GM23338 (cell line): ENCODE measurements at regions not wholly inside any gene's neighbourhood (a gene's known extent, or its start where the extent isn't known, plus 50 kb on each side); places are given as distances from the start of the nearest gene placed in this dataset.

Experiments
- ATAC-seq: fragments of 200-7000 bp; cut with Tn5 transposase; 3 replicates; pipeline ENCODE4 v1.9.1; 2020
- DNase-seq: peaks from one replicate; pipeline ENCODE4 v3.0.0-alpha.2; 2015; ENCODE audit warnings: low spot score
- H2AFZ ChIP-seq: fragments of 200-600 bp; sonication (generic); 2 replicates; pipeline ENCODE4 v1.8.0; 2016; ENCODE audit warnings: antibody characterized with exemption, mild to moderate bottlenecking, moderate library complexity
- H3F3A ChIP-seq: fragments of 200-600 bp; sonication (generic); replicated peaks from 2 replicates; pipeline ENCODE4 v1.8.0; 2017; ENCODE audit warnings: antibody characterized with exemption, mixed run types, low read depth
- H3K27ac ChIP-seq: fragments of 200-600 bp; sonication (generic); 2 replicates; pipeline ENCODE4 v1.6.1; 2016; ENCODE audit warnings: low read depth
- H3K27me3 ChIP-seq: fragments of 200-600 bp; sonication (generic); 2 replicates; pipeline ENCODE4 v1.8.0; 2016; ENCODE audit warnings: mild to moderate bottlenecking, mixed run types, moderate library complexity; ENCODE audit not compliant: insufficient read depth
- H3K36me3 ChIP-seq: fragments of 200-600 bp; sonication (generic); 2 replicates; pipeline ENCODE4 v1.8.0; 2016; ENCODE audit warnings: mild to moderate bottlenecking; ENCODE audit not compliant: insufficient read depth
- H3K4me1 ChIP-seq: fragments of 200-600 bp; sonication (generic); 2 replicates; pipeline ENCODE4 v1.8.0; 2016; ENCODE audit warnings: mild to moderate bottlenecking, moderate library complexity; ENCODE audit not compliant: insufficient read depth
- H3K4me2 ChIP-seq: fragments of 200-600 bp; sonication (generic); 2 replicates; pipeline ENCODE4 v1.7.1; 2017; ENCODE audit warnings: mixed run types
- H3K4me3 ChIP-seq: fragments of 200-600 bp; sonication (generic); 2 replicates; pipeline ENCODE4 v1.6.1; 2016; ENCODE audit warnings: mixed run types
- H3K79me2 ChIP-seq: fragments of 200-600 bp; sonication (generic); replicated peaks from 2 replicates; pipeline ENCODE4 v1.8.0; 2017; ENCODE audit warnings: mild to moderate bottlenecking; ENCODE audit not compliant: insufficient read depth
- H3K9me2 ChIP-seq: fragments of 200-600 bp; sonication (generic); 2 replicates; pipeline ENCODE4 v1.8.0; 2017; ENCODE audit not compliant: insufficient read depth
- H4K20me1 ChIP-seq: fragments of 200-600 bp; sonication (generic); replicated peaks from 2 replicates; pipeline ENCODE4 v1.8.0; 2017; ENCODE audit warnings: mild to moderate bottlenecking; ENCODE audit not compliant: insufficient read depth
- H3K27ac Mint-ChIP-seq: 2 replicates; pipeline ENCODE4 v1.8.0; 2020; ENCODE audit warnings: inconsistent platforms, mild to moderate bottlenecking, moderate library complexity, mixed read lengths
- H3K27me3 Mint-ChIP-seq: 3 replicates; pipeline ENCODE4 v1.8.0; 2022; ENCODE audit warnings: low read depth, mild to moderate bottlenecking, moderate library complexity, mixed read lengths, inconsistent platforms; ENCODE audit not compliant: insufficient read depth, poor library complexity
- H3K36me3 Mint-ChIP-seq: 3 replicates; pipeline ENCODE4 v1.8.0; 2021; ENCODE audit warnings: low read depth, mild to moderate bottlenecking, inconsistent platforms, moderate library complexity, mixed read lengths
- H3K4me1 Mint-ChIP-seq: 3 replicates; pipeline ENCODE4 v1.8.0; 2020; ENCODE audit warnings: mild to moderate bottlenecking, inconsistent platforms, mixed read lengths
- H3K4me3 Mint-ChIP-seq: 3 replicates; pipeline ENCODE4 v1.8.0; 2021; ENCODE audit warnings: moderate library complexity, mild to moderate bottlenecking, inconsistent platforms, mixed read lengths
- H3K9me3 Mint-ChIP-seq: 3 replicates; pipeline ENCODE4 v1.8.0; 2020; ENCODE audit warnings: moderate library complexity, mild to moderate bottlenecking, inconsistent platforms, mixed read lengths
- CREB1 ChIP-seq: fragments of 250-450 bp; sonication (Bioruptor Pico); IDR thresholded peaks from 2 replicates; pipeline ENCODE4 v1.5.0; 2020; ENCODE audit warnings: low read depth, mild to moderate bottlenecking, moderate library complexity
- EZH2 ChIP-seq: fragments of 200-600 bp; sonication (generic); IDR thresholded peaks from one replicate; pipeline ENCODE4 v1.8.0; 2017; ENCODE audit warnings: antibody characterized with exemption, mild to moderate bottlenecking, low read depth; ENCODE audit not compliant: unreplicated experiment
- EZH2phosphoT487 ChIP-seq: fragments of 200-600 bp; sonication (generic); IDR thresholded peaks from one replicate; pipeline ENCODE4 v1.8.1; 2018; ENCODE audit warnings: antibody characterized with exemption; ENCODE audit not compliant: unreplicated experiment
- JUNB ChIP-seq: IDR thresholded peaks from one replicate; pipeline ENCODE4 v1.6.1; 2016; ENCODE audit warnings: antibody characterized with exemption; ENCODE audit not compliant: unreplicated experiment
- POLR2AphosphoS5 ChIP-seq: IDR thresholded peaks from 2 replicates; pipeline ENCODE4 v1.6.1; 2016; ENCODE audit warnings: antibody characterized with exemption, low read depth
- STAT1 ChIP-seq: IDR thresholded peaks from one replicate; pipeline ENCODE4 v1.6.1; 2016; ENCODE audit warnings: antibody characterized with exemption; ENCODE audit not compliant: unreplicated experiment
- TF ChIP-seq, protein P1 (sequence below): IDR thresholded peaks from 2 replicates; pipeline ENCODE4 v1.6.1; 2016; ENCODE audit warnings: antibody characterized with exemption
- TF ChIP-seq, protein P2 (sequence below): fragments of 250-450 bp; sonication (Bioruptor Pico); IDR thresholded peaks from 2 replicates; pipeline ENCODE4 v1.5.0; 2020; ENCODE audit warnings: mild to moderate bottlenecking, moderate library complexity

DNA sequence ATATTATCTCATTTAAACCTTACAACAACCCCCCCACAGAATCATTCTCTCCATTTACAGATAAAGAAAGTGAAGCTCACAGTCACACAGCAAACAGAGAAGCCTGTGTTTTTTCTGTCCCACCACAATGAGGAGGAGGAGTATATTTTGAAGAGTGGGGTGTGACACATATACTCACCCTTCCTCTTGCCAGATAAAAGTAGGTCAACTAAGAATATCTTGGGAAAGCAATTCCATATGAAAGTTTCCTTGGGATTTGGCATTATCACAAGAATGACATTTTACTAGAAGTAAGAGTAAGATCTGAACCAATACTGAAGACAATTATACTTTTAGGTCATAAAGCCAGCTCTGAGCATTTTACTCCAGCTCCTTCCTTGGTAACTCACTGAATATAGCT is 287.5 kb upstream of the HTR2A start:
- H3K36me3 Mint-ChIP-seq, result no peaks in the 10 kb centered on the region
- H3K27me3 Mint-ChIP-seq, result no peaks in the 10 kb centered on the region
- Histone ChIP-seq H3K79me2 (no peaks in the 10 kb centered on the region), H3K4me1 (no peaks in the 10 kb centered on the region), H3K27ac (no peak overlapping the region), H3K27me3 (no peaks in the 10 kb centered on the region), H3K36me3 (no peaks in the 10 kb centered on the region), H3F3A (no peaks in the 10 kb centered on the region), H3K4me2 (no peak overlapping the region), H3K9me2 (peaks cover 10% of the 10 kb centered on the region; the same call in 1 of the 2 replicates), H4K20me1 (no peaks in the 10 kb centered on the region), H2AFZ (no peak overlapping the region), H3K4me3 (no peak overlapping the region)
- no peak overlapping the region for H3K4me3 Mint-ChIP-seq
- H3K4me1 Mint-ChIP-seq, result no peaks in the 10 kb centered on the region
- no peaks in the 10 kb centered on the region for H3K9me3 Mint-ChIP-seq
- TF ChIP-seq CREB1, result no peak
- TF ChIP-seq, protein P1, sequence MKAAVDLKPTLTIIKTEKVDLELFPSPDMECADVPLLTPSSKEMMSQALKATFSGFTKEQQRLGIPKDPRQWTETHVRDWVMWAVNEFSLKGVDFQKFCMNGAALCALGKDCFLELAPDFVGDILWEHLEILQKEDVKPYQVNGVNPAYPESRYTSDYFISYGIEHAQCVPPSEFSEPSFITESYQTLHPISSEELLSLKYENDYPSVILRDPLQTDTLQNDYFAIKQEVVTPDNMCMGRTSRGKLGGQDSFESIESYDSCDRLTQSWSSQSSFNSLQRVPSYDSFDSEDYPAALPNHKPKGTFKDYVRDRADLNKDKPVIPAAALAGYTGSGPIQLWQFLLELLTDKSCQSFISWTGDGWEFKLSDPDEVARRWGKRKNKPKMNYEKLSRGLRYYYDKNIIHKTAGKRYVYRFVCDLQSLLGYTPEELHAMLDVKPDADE, result no peak
- TF ChIP-seq POLR2AphosphoS5, result no peak
- no peak for TF ChIP-seq EZH2
- no peak for TF ChIP-seq STAT1
- TF ChIP-seq, protein P2, sequence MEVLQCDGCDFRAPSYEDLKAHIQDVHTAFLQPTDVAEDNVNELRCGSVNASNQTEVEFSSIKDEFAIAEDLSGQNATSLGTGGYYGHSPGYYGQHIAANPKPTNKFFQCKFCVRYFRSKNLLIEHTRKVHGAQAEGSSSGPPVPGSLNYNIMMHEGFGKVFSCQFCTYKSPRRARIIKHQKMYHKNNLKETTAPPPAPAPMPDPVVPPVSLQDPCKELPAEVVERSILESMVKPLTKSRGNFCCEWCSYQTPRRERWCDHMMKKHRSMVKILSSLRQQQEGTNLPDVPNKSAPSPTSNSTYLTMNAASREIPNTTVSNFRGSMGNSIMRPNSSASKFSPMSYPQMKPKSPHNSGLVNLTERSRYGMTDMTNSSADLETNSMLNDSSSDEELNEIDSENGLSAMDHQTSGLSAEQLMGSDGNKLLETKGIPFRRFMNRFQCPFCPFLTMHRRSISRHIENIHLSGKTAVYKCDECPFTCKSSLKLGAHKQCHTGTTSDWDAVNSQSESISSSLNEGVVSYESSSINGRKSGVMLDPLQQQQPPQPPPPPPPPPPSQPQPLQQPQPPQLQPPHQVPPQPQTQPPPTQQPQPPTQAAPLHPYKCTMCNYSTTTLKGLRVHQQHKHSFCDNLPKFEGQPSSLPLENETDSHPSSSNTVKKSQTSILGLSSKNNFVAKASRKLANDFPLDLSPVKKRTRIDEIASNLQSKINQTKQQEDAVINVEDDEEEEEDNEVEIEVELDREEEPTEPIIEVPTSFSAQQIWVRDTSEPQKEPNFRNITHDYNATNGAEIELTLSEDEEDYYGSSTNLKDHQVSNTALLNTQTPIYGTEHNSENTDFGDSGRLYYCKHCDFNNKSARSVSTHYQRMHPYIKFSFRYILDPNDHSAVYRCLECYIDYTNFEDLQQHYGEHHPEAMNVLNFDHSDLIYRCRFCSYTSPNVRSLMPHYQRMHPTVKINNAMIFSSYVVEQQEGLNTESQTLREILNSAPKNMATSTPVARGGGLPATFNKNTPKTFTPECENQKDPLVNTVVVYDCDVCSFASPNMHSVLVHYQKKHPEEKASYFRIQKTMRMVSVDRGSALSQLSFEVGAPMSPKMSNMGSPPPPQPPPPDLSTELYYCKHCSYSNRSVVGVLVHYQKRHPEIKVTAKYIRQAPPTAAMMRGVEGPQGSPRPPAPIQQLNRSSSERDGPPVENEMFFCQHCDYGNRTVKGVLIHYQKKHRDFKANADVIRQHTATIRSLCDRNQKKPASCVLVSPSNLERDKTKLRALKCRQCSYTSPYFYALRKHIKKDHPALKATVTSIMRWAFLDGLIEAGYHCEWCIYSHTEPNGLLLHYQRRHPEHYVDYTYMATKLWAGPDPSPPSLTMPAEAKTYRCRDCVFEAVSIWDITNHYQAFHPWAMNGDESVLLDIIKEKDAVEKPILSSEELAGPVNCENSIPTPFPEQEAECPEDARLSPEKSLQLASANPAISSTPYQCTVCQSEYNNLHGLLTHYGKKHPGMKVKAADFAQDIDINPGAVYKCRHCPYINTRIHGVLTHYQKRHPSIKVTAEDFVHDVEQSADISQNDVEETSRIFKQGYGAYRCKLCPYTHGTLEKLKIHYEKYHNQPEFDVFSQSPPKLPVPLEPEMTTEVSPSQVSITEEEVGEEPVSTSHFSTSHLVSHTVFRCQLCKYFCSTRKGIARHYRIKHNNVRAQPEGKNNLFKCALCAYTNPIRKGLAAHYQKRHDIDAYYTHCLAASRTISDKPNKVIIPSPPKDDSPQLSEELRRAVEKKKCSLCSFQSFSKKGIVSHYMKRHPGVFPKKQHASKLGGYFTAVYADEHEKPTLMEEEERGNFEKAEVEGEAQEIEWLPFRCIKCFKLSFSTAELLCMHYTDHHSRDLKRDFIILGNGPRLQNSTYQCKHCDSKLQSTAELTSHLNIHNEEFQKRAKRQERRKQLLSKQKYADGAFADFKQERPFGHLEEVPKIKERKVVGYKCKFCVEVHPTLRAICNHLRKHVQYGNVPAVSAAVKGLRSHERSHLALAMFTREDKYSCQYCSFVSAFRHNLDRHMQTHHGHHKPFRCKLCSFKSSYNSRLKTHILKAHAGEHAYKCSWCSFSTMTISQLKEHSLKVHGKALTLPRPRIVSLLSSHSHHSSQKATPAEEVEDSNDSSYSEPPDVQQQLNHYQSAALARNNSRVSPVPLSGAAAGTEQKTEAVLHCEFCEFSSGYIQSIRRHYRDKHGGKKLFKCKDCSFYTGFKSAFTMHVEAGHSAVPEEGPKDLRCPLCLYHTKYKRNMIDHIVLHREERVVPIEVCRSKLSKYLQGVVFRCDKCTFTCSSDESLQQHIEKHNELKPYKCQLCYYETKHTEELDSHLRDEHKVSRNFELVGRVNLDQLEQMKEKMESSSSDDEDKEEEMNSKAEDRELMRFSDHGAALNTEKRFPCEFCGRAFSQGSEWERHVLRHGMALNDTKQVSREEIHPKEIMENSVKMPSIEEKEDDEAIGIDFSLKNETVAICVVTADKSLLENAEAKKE (CRISPR knock-in tag), result no peak
- TF ChIP-seq JUNB, result no peak
- no peak for TF ChIP-seq EZH2phosphoT487
- ATAC-seq (no peak), DNase-seq (no peak)
- H3K27ac Mint-ChIP-seq, result no peak overlapping the region
